Peyer's patch (tissue), 4 donors: ENCODE measurements at regions not wholly inside any gene's neighbourhood (a gene's known extent, or its start where the extent isn't known, plus 50 kb on each side); places are given as distances from the start of the nearest gene placed in this dataset.

ENCODE experiments used
- POLR2A ChIP-seq, 2 donors: fragments of 450-650 bp; IDR thresholded peaks; one replicate each; pipeline ENCODE4 v1.5.1; 2017; ENCODE audit warnings: antibody characterized with exemption in 2 of 2, mild to moderate bottlenecking in 2 of 2, moderate library complexity in 2 of 2
- TF ChIP-seq, protein P1 (sequence below), 6 experiments: fragments of 450-650 bp in 4 of 6; fragments of 200-600 bp in 2 of 6; sonication (generic) in 1 of 6; IDR thresholded peaks; one replicate each; pipeline ENCODE4 v1.5.1; 2017 to 2019; ENCODE audit warnings: antibody characterized with exemption in 6 of 6, mild to moderate bottlenecking in 3 of 6, moderate library complexity in 1 of 6

DNA sequence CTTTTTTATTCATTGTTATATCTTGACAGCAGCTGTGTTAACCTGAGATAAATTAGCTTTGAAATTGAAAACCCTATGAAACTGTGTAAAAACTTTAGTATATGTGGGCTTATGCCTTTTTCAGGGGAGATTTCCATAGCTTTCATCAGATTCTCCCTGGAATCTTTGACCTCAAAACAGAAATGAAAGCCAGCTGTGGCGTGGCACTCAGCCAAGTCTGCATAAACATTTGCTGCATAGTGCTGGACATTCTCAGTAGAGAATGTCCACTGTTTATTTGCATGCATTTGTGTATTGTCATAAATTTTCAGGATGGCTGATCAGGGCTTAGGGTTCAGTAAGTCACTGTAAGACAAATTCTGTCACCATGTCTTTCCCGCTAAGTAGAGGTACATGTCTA, 115.3 kb upstream of the NAP1L1 start:
- TF ChIP-seq, protein P1, sequence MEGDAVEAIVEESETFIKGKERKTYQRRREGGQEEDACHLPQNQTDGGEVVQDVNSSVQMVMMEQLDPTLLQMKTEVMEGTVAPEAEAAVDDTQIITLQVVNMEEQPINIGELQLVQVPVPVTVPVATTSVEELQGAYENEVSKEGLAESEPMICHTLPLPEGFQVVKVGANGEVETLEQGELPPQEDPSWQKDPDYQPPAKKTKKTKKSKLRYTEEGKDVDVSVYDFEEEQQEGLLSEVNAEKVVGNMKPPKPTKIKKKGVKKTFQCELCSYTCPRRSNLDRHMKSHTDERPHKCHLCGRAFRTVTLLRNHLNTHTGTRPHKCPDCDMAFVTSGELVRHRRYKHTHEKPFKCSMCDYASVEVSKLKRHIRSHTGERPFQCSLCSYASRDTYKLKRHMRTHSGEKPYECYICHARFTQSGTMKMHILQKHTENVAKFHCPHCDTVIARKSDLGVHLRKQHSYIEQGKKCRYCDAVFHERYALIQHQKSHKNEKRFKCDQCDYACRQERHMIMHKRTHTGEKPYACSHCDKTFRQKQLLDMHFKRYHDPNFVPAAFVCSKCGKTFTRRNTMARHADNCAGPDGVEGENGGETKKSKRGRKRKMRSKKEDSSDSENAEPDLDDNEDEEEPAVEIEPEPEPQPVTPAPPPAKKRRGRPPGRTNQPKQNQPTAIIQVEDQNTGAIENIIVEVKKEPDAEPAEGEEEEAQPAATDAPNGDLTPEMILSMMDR (IDR thresholded peaks at IDR 0.05), result no peak
- TF ChIP-seq POLR2A (IDR thresholded peaks at IDR 0.05), result no peak
